ENCODE measurements at regions not wholly inside any gene's neighbourhood (a gene's known extent, or its start where the extent isn't known, plus 50 kb on each side); places are given as distances from the start of the nearest gene placed in this dataset.

- no peak overlapping the region for H3K27ac ChIP-seq
- TF ChIP-seq EP300 (IDR thresholded peaks at IDR 0.05; ENCODE audit: low read depth) (no peak), POLR2A (IDR thresholded peaks at IDR 0.05) (no peak), POLR2AphosphoS5 (IDR thresholded peaks at IDR 0.05) (no peak)
- TF ChIP-seq, protein P1, sequence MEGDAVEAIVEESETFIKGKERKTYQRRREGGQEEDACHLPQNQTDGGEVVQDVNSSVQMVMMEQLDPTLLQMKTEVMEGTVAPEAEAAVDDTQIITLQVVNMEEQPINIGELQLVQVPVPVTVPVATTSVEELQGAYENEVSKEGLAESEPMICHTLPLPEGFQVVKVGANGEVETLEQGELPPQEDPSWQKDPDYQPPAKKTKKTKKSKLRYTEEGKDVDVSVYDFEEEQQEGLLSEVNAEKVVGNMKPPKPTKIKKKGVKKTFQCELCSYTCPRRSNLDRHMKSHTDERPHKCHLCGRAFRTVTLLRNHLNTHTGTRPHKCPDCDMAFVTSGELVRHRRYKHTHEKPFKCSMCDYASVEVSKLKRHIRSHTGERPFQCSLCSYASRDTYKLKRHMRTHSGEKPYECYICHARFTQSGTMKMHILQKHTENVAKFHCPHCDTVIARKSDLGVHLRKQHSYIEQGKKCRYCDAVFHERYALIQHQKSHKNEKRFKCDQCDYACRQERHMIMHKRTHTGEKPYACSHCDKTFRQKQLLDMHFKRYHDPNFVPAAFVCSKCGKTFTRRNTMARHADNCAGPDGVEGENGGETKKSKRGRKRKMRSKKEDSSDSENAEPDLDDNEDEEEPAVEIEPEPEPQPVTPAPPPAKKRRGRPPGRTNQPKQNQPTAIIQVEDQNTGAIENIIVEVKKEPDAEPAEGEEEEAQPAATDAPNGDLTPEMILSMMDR (IDR thresholded peaks at IDR 0.05), result no peak
- no peak overlapping the region for H3K4me3 ChIP-seq
- intact Hi-C loops (cut with DNase I; ENCODE audit: low total_unique reads), result no loop called here
- no peaks in the 10 kb centered on the region for H3K9me3 ChIP-seq
- H3K36me3 ChIP-seq, result no peaks in the 10 kb centered on the region
- peaks cover 0 to 8% (median 0%) of the 10 kb centered on the region in 4 donors for H3K4me1 ChIP-seq
- WGBS, 2 donors (ENCODE audit: low coverage in 1 of 2), result 84 to 90% methylated on average over 1 of the region's 1 CpG
- no peak for DNase-seq
- in situ Hi-C loops (cut with MboI; ENCODE audit: low pct_ligation_motif_present in 1 of 4, low pct_unique_long_range_greater_than_20kb in 1 of 4, low sequenced_read_pairs in 3 of 4), result no loop called here
- H3K27me3 ChIP-seq, result no peaks in the 10 kb centered on the region
Measured at GRCh38 chr13:68030152-68030809, 800.1 kb upstream of the PCDH9 start.

- H3K36me3 ChIP-seq, result no peaks in the 10 kb centered on the region
- intact Hi-C loops (cut with DNase I; ENCODE audit: low total_unique reads), result no loop called here
- no peak for DNase-seq
- TF ChIP-seq, protein P1 (IDR thresholded peaks at IDR 0.05), result no peak
- TF ChIP-seq EP300 (IDR thresholded peaks at IDR 0.05; ENCODE audit: low read depth) (no peak), POLR2AphosphoS5 (IDR thresholded peaks at IDR 0.05) (no peak), POLR2A (IDR thresholded peaks at IDR 0.05) (no peak)
- H3K27me3 ChIP-seq, result no peaks in the 10 kb centered on the region
- no peaks in the 10 kb centered on the region for H3K9me3 ChIP-seq
- in situ Hi-C loops (cut with MboI; ENCODE audit: low pct_ligation_motif_present in 1 of 4, low pct_unique_long_range_greater_than_20kb in 1 of 4, low sequenced_read_pairs in 3 of 4), result no loop called here
- H3K4me1 ChIP-seq, result peaks cover 0 to 14% (median 2%) of the 10 kb centered on the region in 4 donors
- H3K27ac ChIP-seq, result no peak overlapping the region
- H3K4me3 ChIP-seq, result no peak overlapping the region
Measured at GRCh38 chr13:68028701-68029100, 798.6 kb upstream of the PCDH9 start.

DNA sequence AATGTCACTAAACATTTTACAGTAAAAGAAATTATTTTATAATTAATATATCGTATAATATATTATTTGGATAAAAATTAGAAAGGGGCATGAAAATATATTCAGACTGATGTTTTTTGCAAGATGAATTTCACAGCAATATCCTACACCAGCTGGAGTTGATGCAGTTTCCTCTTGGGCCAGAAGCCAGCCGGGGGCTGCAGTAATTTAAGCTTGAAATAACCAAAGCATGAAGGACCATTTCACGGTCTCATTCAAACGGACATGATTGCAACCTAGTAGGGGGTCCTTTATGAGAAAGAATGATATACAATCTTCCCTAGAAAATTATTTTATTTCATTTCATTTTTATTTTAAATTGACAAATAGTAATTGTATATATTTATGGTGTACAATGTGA, 797.2 kb upstream of the PCDH9 start:
- no peaks in the 10 kb centered on the region for H3K27me3 ChIP-seq
- H3K27ac ChIP-seq, result no peak overlapping the region
- H3K4me3 ChIP-seq, result no peak overlapping the region
- TF ChIP-seq EP300 (IDR thresholded peaks at IDR 0.05; ENCODE audit: low read depth) (no peak), POLR2AphosphoS5 (IDR thresholded peaks at IDR 0.05) (no peak), POLR2A (IDR thresholded peaks at IDR 0.05) (no peak)
- TF ChIP-seq, protein P1 (IDR thresholded peaks at IDR 0.05), result no peak
- 77 to 80% methylated on average over 4 of the region's 4 CpGs for WGBS, 2 donors (ENCODE audit: low coverage in 1 of 2)
- no peaks in the 10 kb centered on the region for H3K9me3 ChIP-seq
- H3K4me1 ChIP-seq, result peaks cover 0 to 22% (median 2%) of the 10 kb centered on the region in 4 donors
- no peaks in the 10 kb centered on the region for H3K36me3 ChIP-seq
- intact Hi-C loops (cut with DNase I; ENCODE audit: low total_unique reads) (no loop called here), in situ Hi-C loops (cut with MboI; ENCODE audit: low pct_ligation_motif_present in 1 of 4, low pct_unique_long_range_greater_than_20kb in 1 of 4, low sequenced_read_pairs in 3 of 4) (no loop called here)
- no peak for DNase-seq

- H3K4me3 ChIP-seq, result no peak overlapping the region
- no peak overlapping the region for H3K27ac ChIP-seq
- H3K36me3 ChIP-seq, result no peaks in the 10 kb centered on the region
- in situ Hi-C loops (cut with MboI; ENCODE audit: low pct_ligation_motif_present in 1 of 4, low pct_unique_long_range_greater_than_20kb in 1 of 4, low sequenced_read_pairs in 3 of 4) (no loop called here), intact Hi-C loops (cut with DNase I; ENCODE audit: low total_unique reads) (no loop called here)
- no peak for DNase-seq
- TF ChIP-seq POLR2AphosphoS5 (IDR thresholded peaks at IDR 0.05) (no peak), EP300 (IDR thresholded peaks at IDR 0.05; ENCODE audit: low read depth) (no peak), POLR2A (IDR thresholded peaks at IDR 0.05) (no peak)
- TF ChIP-seq, protein P1 (IDR thresholded peaks at IDR 0.05), result no peak
- no peaks in the 10 kb centered on the region for H3K27me3 ChIP-seq
- H3K4me1 ChIP-seq, result peaks cover 0 to 22% (median 2%) of the 10 kb centered on the region in 4 donors
- H3K9me3 ChIP-seq, result no peaks in the 10 kb centered on the region
- 49 to 52% methylated on average over 3 of the region's 3 CpGs for WGBS, 2 donors (ENCODE audit: low coverage in 1 of 2)
Measured at GRCh38 chr13:68026077-68026476, 795.9 kb upstream of the PCDH9 start.

Data from transverse colon (tissue), 4 donors.